HG03039 (cell line): ENCODE measurements at regions not wholly inside any gene's neighbourhood (a gene's known extent, or its start where the extent isn't known, plus 50 kb on each side); places are given as distances from the start of the nearest gene placed in this dataset.
"Not testable (repeated sequence)": the region's sequence is repeated elsewhere in the genome, so short reads cannot be mapped to it uniquely, and the experiment has no call there.

Source experiments
- ATAC-seq: cut with Tn5 transposase; IDR thresholded peaks from one replicate; pipeline ENCODE4 v1.9.1; 2021; ENCODE audit warnings: mild to moderate bottlenecking, moderate library complexity; ENCODE audit not compliant: unreplicated experiment

- ATAC-seq = no peak
Observed at GRCh38 chr20:43837856-43838702, 76.6 kb upstream of the TOX2 start.

GRCh38 chr20:43836790-43837189, 77.9 kb upstream of the TOX2 start:
- ATAC-seq = no peak

- ATAC-seq = no peak
Observed at GRCh38 chr20:43835944-43836508, 78.6 kb upstream of the TOX2 start.

GRCh38 chr20:43833511-43834395, 80.9 kb upstream of the TOX2 start:
- ATAC-seq = no peak

GRCh38 chr20:43832961-43833360, 81.7 kb upstream of the TOX2 start:
- ATAC-seq = no peak

- ATAC-seq = no peak
Observed at GRCh38 chr20:43832096-43832816, 82.4 kb upstream of the TOX2 start.

- no peak for ATAC-seq
Observed at GRCh38 chr20:43831481-43832065, 83.1 kb upstream of the TOX2 start.

- no peak for ATAC-seq
Observed at GRCh38 chr20:43830883-43831282, 83.8 kb upstream of the TOX2 start.

GRCh38 chr20:43829951-43830690, 84.5 kb upstream of the TOX2 start:
- ATAC-seq = no peak

GRCh38 chr20:43827940-43828562, 86.6 kb upstream of the TOX2 start:
- ATAC-seq = no peak

- not testable (repeated sequence) for ATAC-seq
Observed at GRCh38 chr20:43826943-43827342, 87.7 kb upstream of the TOX2 start.

GRCh38 chr20:43825581-43825980, 89.1 kb upstream of the TOX2 start:
- no peak for ATAC-seq

GRCh38 chr20:43825051-43825402, 89.6 kb upstream of the TOX2 start:
- ATAC-seq = peak; percentile 62

GRCh38 chr20:43824309-43825050, 90.2 kb upstream of the TOX2 start:
- no peak for ATAC-seq

GRCh38 chr20:43821795-43822194, 92.9 kb upstream of the TOX2 start:
- ATAC-seq = no peak

- ATAC-seq = no peak
Observed at GRCh38 chr20:43820731-43821330, 93.8 kb upstream of the TOX2 start.

- no peak for ATAC-seq
Observed at GRCh38 chr20:43812216-43812615, 85.4 kb upstream of the GTSF1L start.

GRCh38 chr20:43809206-43809819, 82.5 kb upstream of the GTSF1L start:
- ATAC-seq = no peak
